Nephron progenitor cell (in vitro differentiated cells): ENCODE measurements at regions not wholly inside any gene's neighbourhood (a gene's known extent, or its start where the extent isn't known, plus 50 kb on each side); places are given as distances from the start of the nearest gene placed in this dataset.

Experiments
- DNase-seq: peaks from one replicate; pipeline ENCODE4 v3.0.0; 2021
- H3K27ac Mint-ChIP-seq: 2 replicates; pipeline ENCODE4 v1.8.0; 2021; ENCODE audit warnings: mild to moderate bottlenecking, moderate library complexity, mixed read lengths
- H3K27me3 Mint-ChIP-seq: 2 replicates; pipeline ENCODE4 v1.8.0; 2021; ENCODE audit warnings: mild to moderate bottlenecking, low read depth, mixed read lengths; ENCODE audit not compliant: poor library complexity
- H3K36me3 Mint-ChIP-seq: 2 replicates; pipeline ENCODE4 v1.8.0; 2021; ENCODE audit warnings: low read depth, mixed read lengths
- H3K4me1 Mint-ChIP-seq: 2 replicates; pipeline ENCODE4 v1.8.0; 2021; ENCODE audit warnings: mixed read lengths
- H3K4me3 Mint-ChIP-seq: 2 replicates; pipeline ENCODE4 v1.8.0; 2021; ENCODE audit warnings: mild to moderate bottlenecking, moderate library complexity, mixed read lengths
- H3K9me3 Mint-ChIP-seq: 2 replicates; pipeline ENCODE4 v1.8.0; 2021; ENCODE audit warnings: mild to moderate bottlenecking, moderate library complexity, mixed read lengths
- CTCF ChIP-seq: fragments of 200-600 bp; sonication (generic); IDR thresholded peaks from 2 replicates; pipeline ENCODE4 v1.5.0; 2021; ENCODE audit warnings: antibody characterized with exemption

- H3K27ac Mint-ChIP-seq: no peak overlapping the region
- H3K9me3 Mint-ChIP-seq: peaks cover 9% of the 10 kb centered on the region
- H3K36me3 Mint-ChIP-seq: no peaks in the 10 kb centered on the region
- TF ChIP-seq CTCF: no peak
- H3K4me3 Mint-ChIP-seq: no peak overlapping the region
- H3K27me3 Mint-ChIP-seq: peaks cover 59% of the 10 kb centered on the region
- DNase-seq: no peak
- peaks cover 42% of the 10 kb centered on the region for H3K4me1 Mint-ChIP-seq
These were observed 95.9 kb upstream of the PRR5 start for GRCh38 chr22:44606126-44606525.

- DNase-seq: no peak
- Mint-ChIP-seq H3K4me3 (no peak overlapping the region), H3K36me3 (no peaks in the 10 kb centered on the region), H3K27me3 (peaks cover 56% of the 10 kb centered on the region), H3K9me3 (peaks cover 5% of the 10 kb centered on the region), H3K27ac (no peak overlapping the region), H3K4me1 (peaks cover 48% of the 10 kb centered on the region)
- TF ChIP-seq CTCF: no peak
These were observed 96.5 kb upstream of the PRR5 start for GRCh38 chr22:44605486-44605885.

DNA sequence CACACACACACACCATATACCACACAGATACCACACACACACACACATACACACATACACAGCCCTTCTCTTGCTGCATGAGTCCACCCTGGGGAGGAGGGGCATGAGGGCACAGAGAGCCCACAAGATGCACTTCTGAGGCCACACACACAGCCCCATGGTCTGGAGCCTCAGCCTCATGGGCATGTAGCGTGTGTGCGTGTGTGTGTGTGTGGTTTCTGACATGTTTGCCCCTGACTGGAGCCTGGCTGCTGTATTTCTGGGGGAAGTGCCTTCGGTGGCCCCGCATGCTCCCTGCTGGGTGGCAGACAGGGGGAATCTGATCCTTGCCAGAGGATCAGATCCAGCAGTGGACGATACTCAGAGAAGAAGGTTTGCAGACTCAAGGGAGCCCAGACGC, 97.0 kb upstream of the PRR5 start:
- Mint-ChIP-seq H3K36me3 (no peaks in the 10 kb centered on the region), H3K4me1 (peaks cover 53% of the 10 kb centered on the region), H3K27me3 (peaks cover 58% of the 10 kb centered on the region), H3K27ac (no peak overlapping the region), H3K9me3 (peaks cover under 1% of the 10 kb centered on the region), H3K4me3 (no peak overlapping the region)
- TF ChIP-seq CTCF: no peak
- DNase-seq: no peak

- no peak for TF ChIP-seq CTCF
- Mint-ChIP-seq H3K9me3 (no peaks in the 10 kb centered on the region), H3K36me3 (no peaks in the 10 kb centered on the region), H3K27me3 (peaks cover 61% of the 10 kb centered on the region), H3K27ac (no peak overlapping the region), H3K4me3 (no peak overlapping the region), H3K4me1 (peaks cover 58% of the 10 kb centered on the region)
- DNase-seq: no peak
These were observed 97.5 kb upstream of the PRR5 start for GRCh38 chr22:44604455-44604854.

GRCh38 chr22:44603767-44604166, 98.2 kb upstream of the PRR5 start:
- Mint-ChIP-seq H3K27me3 (peaks cover 62% of the 10 kb centered on the region), H3K9me3 (no peaks in the 10 kb centered on the region), H3K4me3 (no peak overlapping the region), H3K27ac (no peak overlapping the region), H3K4me1 (peaks cover 62% of the 10 kb centered on the region), H3K36me3 (no peaks in the 10 kb centered on the region)
- TF ChIP-seq CTCF: no peak
- no peak for DNase-seq

DNA sequence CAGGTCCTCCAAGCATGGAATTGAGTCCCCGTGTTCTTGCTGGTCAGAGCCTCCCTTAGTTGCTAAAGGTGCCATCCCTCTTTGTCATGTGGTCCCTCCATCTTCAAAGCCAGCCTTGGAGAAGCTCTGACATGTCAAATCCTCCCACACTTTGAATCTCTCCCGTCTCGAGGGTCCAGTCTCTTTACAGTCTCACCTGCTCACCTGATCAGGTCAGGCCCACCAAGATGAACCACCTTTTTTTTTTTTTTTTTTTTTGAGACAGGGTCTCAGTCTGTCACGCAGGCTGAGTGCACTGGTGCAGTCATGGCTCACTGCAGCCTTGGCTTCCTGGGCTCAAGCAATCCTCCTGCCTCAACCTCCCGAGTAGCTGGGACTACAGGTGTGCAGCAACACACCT, 100.3 kb upstream of the PRR5 start:
- Mint-ChIP-seq H3K27ac (no peak overlapping the region), H3K36me3 (no peaks in the 10 kb centered on the region), H3K27me3 (peaks cover 55% of the 10 kb centered on the region), H3K4me1 (peaks cover 75% of the 10 kb centered on the region), H3K4me3 (no peak overlapping the region), H3K9me3 (no peaks in the 10 kb centered on the region)
- TF ChIP-seq CTCF: no peak
- no peak for DNase-seq
